Fibroblast of lung (primary cell): ENCODE measurements at regions not wholly inside any gene's neighbourhood (a gene's known extent, or its start where the extent isn't known, plus 50 kb on each side); places are given as distances from the start of the nearest gene placed in this dataset.

Experiments
- EZH2 ChIP-seq: IDR thresholded peaks from 2 replicates; pipeline ENCODE4 v1.5.1; 2012; ENCODE audit warnings: low read length, control low read depth, mild to moderate bottlenecking; ENCODE audit errors: missing control alignments
- TF ChIP-seq, protein P1 (sequence below), 2 donors: IDR thresholded peaks in 1 of 2; conservative IDR thresholded peaks in 1 of 2; 1 replicate in 1 of 2; 2 replicates in 1 of 2; pipeline ENCODE4 v1.5.1; 2011 to 2012; ENCODE audit warnings: low read length in 2 of 2, control low read depth in 1 of 2, inconsistent platforms in 1 of 2, low read depth in 1 of 2, mild to moderate bottlenecking in 1 of 2

DNA sequence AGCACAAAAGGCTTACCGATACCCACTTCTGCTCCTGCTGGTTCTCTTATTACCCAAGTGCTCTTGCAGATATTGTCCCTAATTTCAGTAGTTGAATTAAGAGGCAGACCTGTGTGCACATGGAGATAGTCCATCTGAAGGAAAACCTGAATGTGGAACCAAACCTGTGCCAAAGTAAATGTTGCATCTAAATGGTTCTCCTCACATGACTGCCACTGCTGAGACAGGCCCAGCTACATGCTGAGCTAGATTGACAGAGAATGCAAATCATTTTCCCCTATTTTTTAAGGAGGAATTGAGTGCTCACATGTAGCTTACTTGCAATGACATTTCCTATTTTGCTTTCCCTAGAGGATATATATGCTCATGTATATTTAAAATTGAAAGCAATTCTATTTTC lies 609.1 kb upstream of the TECRL start:
- TF ChIP-seq, protein P1, sequence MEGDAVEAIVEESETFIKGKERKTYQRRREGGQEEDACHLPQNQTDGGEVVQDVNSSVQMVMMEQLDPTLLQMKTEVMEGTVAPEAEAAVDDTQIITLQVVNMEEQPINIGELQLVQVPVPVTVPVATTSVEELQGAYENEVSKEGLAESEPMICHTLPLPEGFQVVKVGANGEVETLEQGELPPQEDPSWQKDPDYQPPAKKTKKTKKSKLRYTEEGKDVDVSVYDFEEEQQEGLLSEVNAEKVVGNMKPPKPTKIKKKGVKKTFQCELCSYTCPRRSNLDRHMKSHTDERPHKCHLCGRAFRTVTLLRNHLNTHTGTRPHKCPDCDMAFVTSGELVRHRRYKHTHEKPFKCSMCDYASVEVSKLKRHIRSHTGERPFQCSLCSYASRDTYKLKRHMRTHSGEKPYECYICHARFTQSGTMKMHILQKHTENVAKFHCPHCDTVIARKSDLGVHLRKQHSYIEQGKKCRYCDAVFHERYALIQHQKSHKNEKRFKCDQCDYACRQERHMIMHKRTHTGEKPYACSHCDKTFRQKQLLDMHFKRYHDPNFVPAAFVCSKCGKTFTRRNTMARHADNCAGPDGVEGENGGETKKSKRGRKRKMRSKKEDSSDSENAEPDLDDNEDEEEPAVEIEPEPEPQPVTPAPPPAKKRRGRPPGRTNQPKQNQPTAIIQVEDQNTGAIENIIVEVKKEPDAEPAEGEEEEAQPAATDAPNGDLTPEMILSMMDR (conservative IDR thresholded peaks at IDR 0.05 in 1 of 2, IDR thresholded peaks at IDR 0.05 in 1 of 2; ENCODE audit: low read depth in 1 of 2, low read length in 2 of 2) = no peak
- no peak for TF ChIP-seq EZH2
